Esophagus muscularis mucosa (tissue), 3 donors: ENCODE measurements at regions not wholly inside any gene's neighbourhood (a gene's known extent, or its start where the extent isn't known, plus 50 kb on each side); places are given as distances from the start of the nearest gene placed in this dataset.

Experiments used
- CTCF ChIP-seq, 3 experiments: fragments of 200-600 bp in 2 of 3; fragments of 450-650 bp in 1 of 3; sonication (generic) in 2 of 3; IDR thresholded peaks; one replicate each; pipeline ENCODE4 v1.5.1; 2017 to 2019; ENCODE audit warnings: antibody characterized with exemption in 3 of 3, mild to moderate bottlenecking in 2 of 3, moderate library complexity in 1 of 3
- POLR2A ChIP-seq: fragments of 450-650 bp; IDR thresholded peaks from one replicate; pipeline ENCODE4 v1.6.1; 2017; ENCODE audit warnings: antibody characterized with exemption, moderate library complexity, mild to moderate bottlenecking, low read depth
- POLR2AphosphoS5 ChIP-seq, 2 donors: sonication (generic); formaldehyde crosslinking; IDR thresholded peaks; one replicate each; pipeline ENCODE4 v1.6.1; 2017; ENCODE audit warnings: antibody characterized with exemption in 2 of 2

DNA sequence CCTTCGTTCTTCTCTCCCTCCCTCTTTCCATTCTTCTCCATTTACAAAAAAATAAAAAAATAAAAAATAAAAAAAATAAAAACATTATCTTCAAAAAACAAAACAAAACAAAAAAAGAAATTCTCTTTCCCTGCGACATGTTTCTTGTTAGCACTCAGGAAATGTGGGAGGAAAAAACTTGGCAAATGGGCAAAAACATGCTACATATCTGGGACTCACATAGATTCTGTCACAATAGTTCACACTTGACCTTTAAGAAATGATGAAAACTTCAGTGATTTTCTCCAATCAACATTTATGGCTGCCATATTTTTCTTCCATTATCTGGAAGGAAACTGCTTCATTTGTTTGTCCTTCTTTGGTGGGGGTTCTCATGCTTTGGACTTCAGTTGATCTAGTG lies 109.3 kb downstream of the PRKAB2 start:
- TF ChIP-seq POLR2A = no peak
- TF ChIP-seq POLR2AphosphoS5 (IDR thresholded peaks at IDR 0.05) = no peak
- no peak for TF ChIP-seq CTCF (IDR thresholded peaks at IDR 0.05)
